ENCODE measurements at regions not wholly inside any gene's neighbourhood (a gene's known extent, or its start where the extent isn't known, plus 50 kb on each side); places are given as distances from the start of the nearest gene placed in this dataset.
"Not testable (repeated sequence)": the region's sequence is repeated elsewhere in the genome, so short reads cannot be mapped to it uniquely, and the experiment has no call there.

DNA sequence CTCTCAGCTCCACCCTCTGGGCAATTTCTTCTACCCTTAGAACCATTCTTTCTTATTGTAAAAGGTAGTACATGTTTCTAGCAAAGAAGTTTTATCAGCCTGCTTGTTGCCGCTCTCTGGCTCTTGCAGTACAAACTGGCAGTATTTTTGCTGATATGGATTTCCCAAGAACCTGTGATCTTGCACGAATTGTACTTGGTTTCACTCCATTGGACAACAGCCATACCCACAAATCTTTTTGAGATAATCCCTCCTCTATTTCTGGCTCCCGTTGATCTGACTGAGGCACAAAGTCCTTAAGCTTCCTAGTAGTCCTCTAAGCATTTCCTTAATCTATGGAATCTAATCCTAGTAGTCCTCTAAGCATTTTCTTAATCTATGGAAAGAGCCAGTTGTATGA is 487.0 kb upstream of the PTCHD4 start:
- Histone ChIP-seq H3K4me1 (ENCODE audit: control insufficient read depth, insufficient read depth, low read length) (no peaks in the 10 kb centered on the region), H3K27me3 (ENCODE audit: control insufficient read depth in 1 of 2, insufficient read depth in 2 of 2, low read length in 2 of 2) (no peaks in the 10 kb centered on the region), H3K27ac (ENCODE audit: low read length) (no peak overlapping the region), H3K9ac (ENCODE audit: low read length in 2 of 2) (no peak overlapping the region), H3K9me3 (ENCODE audit: control insufficient read depth in 2 of 2, low read length in 2 of 2) (no peaks in the 10 kb centered on the region), H3K36me3 (ENCODE audit: control insufficient read depth in 2 of 2, insufficient read depth in 2 of 2, low read length in 2 of 2) (no peaks in the 10 kb centered on the region), H3K4me3 (ENCODE audit: low read length in 2 of 2) (no peak overlapping the region)

- Histone ChIP-seq H3K9ac (ENCODE audit: low read length in 2 of 2) (no peak overlapping the region), H3K4me3 (ENCODE audit: low read length in 2 of 2) (no peak overlapping the region), H3K36me3 (ENCODE audit: control insufficient read depth in 2 of 2, insufficient read depth in 2 of 2, low read length in 2 of 2) (no peaks in the 10 kb centered on the region)
Measured at GRCh38 chr6:48596830-48597229, 485.8 kb upstream of the PTCHD4 start.

GRCh38 chr6:48591158-48591557 is 480.2 kb upstream of the PTCHD4 start:
- not testable (repeated sequence) for H3K27ac ChIP-seq (ENCODE audit: low read length); H3K27me3 ChIP-seq (ENCODE audit: control insufficient read depth in 1 of 2, insufficient read depth in 2 of 2, low read length in 2 of 2); H3K4me3 ChIP-seq (ENCODE audit: low read length in 2 of 2); H3K4me1 ChIP-seq (ENCODE audit: control insufficient read depth, insufficient read depth, low read length); H3K9ac ChIP-seq (ENCODE audit: low read length in 2 of 2); H3K9me3 ChIP-seq (ENCODE audit: control insufficient read depth in 2 of 2, low read length in 2 of 2); H3K36me3 ChIP-seq (ENCODE audit: control insufficient read depth in 2 of 2, insufficient read depth in 2 of 2, low read length in 2 of 2)

More at GRCh38 chr6:48596830-48597229, 485.8 kb upstream of the PTCHD4 start:
- no peaks in the 10 kb centered on the region for H3K27me3 ChIP-seq (ENCODE audit: control insufficient read depth in 1 of 2, insufficient read depth in 2 of 2, low read length in 2 of 2)
- no peaks in the 10 kb centered on the region for H3K9me3 ChIP-seq (ENCODE audit: control insufficient read depth in 2 of 2, low read length in 2 of 2)
- no peak overlapping the region for H3K27ac ChIP-seq (ENCODE audit: low read length)
- H3K4me1 ChIP-seq (ENCODE audit: control insufficient read depth, insufficient read depth, low read length), result no peaks in the 10 kb centered on the region

DNA sequence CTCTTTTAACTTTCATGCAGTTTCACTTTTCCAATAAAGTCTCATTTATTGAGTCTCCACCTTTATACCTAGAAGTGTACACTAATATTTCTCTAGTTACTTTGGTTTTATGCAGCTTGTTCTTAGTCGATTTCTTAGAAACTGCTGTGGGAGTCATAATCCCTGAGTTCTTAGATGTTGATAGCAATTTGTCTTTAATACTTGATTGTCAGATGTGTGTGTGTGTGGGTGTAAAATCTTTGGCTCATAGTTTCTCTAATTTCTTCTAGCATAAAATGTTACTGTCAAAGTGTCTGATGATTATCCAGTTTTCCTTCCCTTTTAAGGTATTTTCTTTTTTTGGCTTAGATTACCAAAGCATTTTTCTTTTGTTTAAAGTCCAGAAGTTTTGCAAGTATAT is 473.8 kb upstream of the PTCHD4 start:
- no peak overlapping the region for H3K4me3 ChIP-seq (ENCODE audit: low read length in 2 of 2)
- no peak overlapping the region for H3K9ac ChIP-seq (ENCODE audit: low read length in 2 of 2)
- no peak overlapping the region for H3K27ac ChIP-seq (ENCODE audit: low read length)
- no peaks in the 10 kb centered on the region for H3K36me3 ChIP-seq (ENCODE audit: control insufficient read depth in 2 of 2, insufficient read depth in 2 of 2, low read length in 2 of 2)
- H3K9me3 ChIP-seq (ENCODE audit: control insufficient read depth in 2 of 2, low read length in 2 of 2), result no peaks in the 10 kb centered on the region
- no peaks in the 10 kb centered on the region for H3K27me3 ChIP-seq (ENCODE audit: control insufficient read depth in 1 of 2, insufficient read depth in 2 of 2, low read length in 2 of 2)
- no peaks in the 10 kb centered on the region for H3K4me1 ChIP-seq (ENCODE audit: control insufficient read depth, insufficient read depth, low read length)

- no peak overlapping the region for H3K27ac ChIP-seq (ENCODE audit: low read length)
- no peak overlapping the region for H3K4me3 ChIP-seq (ENCODE audit: low read length in 2 of 2)
- no peaks in the 10 kb centered on the region for H3K36me3 ChIP-seq (ENCODE audit: control insufficient read depth in 2 of 2, insufficient read depth in 2 of 2, low read length in 2 of 2)
- H3K9me3 ChIP-seq (ENCODE audit: control insufficient read depth in 2 of 2, low read length in 2 of 2), result no peaks in the 10 kb centered on the region
- H3K9ac ChIP-seq (ENCODE audit: low read length in 2 of 2), result no peak overlapping the region
- no peaks in the 10 kb centered on the region for H3K4me1 ChIP-seq (ENCODE audit: control insufficient read depth, insufficient read depth, low read length)
- no peaks in the 10 kb centered on the region for H3K27me3 ChIP-seq (ENCODE audit: control insufficient read depth in 1 of 2, insufficient read depth in 2 of 2, low read length in 2 of 2)
Measured at GRCh38 chr6:48570656-48571055, 459.7 kb upstream of the PTCHD4 start.

DNA sequence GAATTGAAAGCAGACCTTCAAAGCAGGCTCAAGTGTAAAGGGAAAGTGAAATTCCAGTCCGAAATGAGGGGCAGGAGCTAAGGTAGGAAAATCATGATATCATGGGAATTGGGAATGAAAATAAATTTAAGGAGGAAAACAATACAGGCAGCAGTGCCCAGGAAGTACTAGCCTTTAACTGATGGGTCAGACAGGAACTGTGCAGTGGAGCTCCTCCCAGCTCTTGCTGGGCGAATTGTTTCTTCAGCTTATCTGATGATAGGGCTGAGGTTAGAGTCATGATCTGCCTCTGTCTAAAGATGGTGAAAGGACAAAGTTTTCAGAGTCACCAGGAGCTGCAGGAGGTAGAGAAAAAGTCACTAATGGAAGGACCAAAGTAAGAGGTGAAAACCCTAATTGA is 457.9 kb upstream of the PTCHD4 start:
- Histone ChIP-seq H3K4me3 (ENCODE audit: low read length in 2 of 2) (no peak overlapping the region), H3K27ac (ENCODE audit: low read length) (no peak overlapping the region), H3K27me3 (ENCODE audit: control insufficient read depth in 1 of 2, insufficient read depth in 2 of 2, low read length in 2 of 2) (no peaks in the 10 kb centered on the region), H3K4me1 (ENCODE audit: control insufficient read depth, insufficient read depth, low read length) (no peaks in the 10 kb centered on the region), H3K36me3 (ENCODE audit: control insufficient read depth in 2 of 2, insufficient read depth in 2 of 2, low read length in 2 of 2) (no peaks in the 10 kb centered on the region), H3K9ac (ENCODE audit: low read length in 2 of 2) (no peak overlapping the region), H3K9me3 (ENCODE audit: control insufficient read depth in 2 of 2, low read length in 2 of 2) (no peaks in the 10 kb centered on the region)

- H3K9me3 ChIP-seq (ENCODE audit: control insufficient read depth in 2 of 2, low read length in 2 of 2), result no peaks in the 10 kb centered on the region
- H3K9ac ChIP-seq (ENCODE audit: low read length in 2 of 2), result no peak overlapping the region
- no peak overlapping the region for H3K4me3 ChIP-seq (ENCODE audit: low read length in 2 of 2)
- no peaks in the 10 kb centered on the region for H3K4me1 ChIP-seq (ENCODE audit: control insufficient read depth, insufficient read depth, low read length)
- no peak overlapping the region for H3K27ac ChIP-seq (ENCODE audit: low read length)
- no peaks in the 10 kb centered on the region for H3K27me3 ChIP-seq (ENCODE audit: control insufficient read depth in 1 of 2, insufficient read depth in 2 of 2, low read length in 2 of 2)
- H3K36me3 ChIP-seq (ENCODE audit: control insufficient read depth in 2 of 2, insufficient read depth in 2 of 2, low read length in 2 of 2), result no peaks in the 10 kb centered on the region
Measured at GRCh38 chr6:48567016-48567415, 456.0 kb upstream of the PTCHD4 start.

GRCh38 chr6:48564036-48564820 is 453.2 kb upstream of the PTCHD4 start:
- Histone ChIP-seq H3K9me3 (ENCODE audit: control insufficient read depth in 2 of 2, low read length in 2 of 2) (no peaks in the 10 kb centered on the region), H3K27ac (ENCODE audit: low read length) (no peak overlapping the region), H3K36me3 (ENCODE audit: control insufficient read depth in 2 of 2, insufficient read depth in 2 of 2, low read length in 2 of 2) (no peaks in the 10 kb centered on the region), H3K27me3 (ENCODE audit: control insufficient read depth in 1 of 2, insufficient read depth in 2 of 2, low read length in 2 of 2) (no peaks in the 10 kb centered on the region), H3K4me3 (ENCODE audit: low read length in 2 of 2) (no peak overlapping the region), H3K9ac (ENCODE audit: low read length in 2 of 2) (no peak overlapping the region), H3K4me1 (ENCODE audit: control insufficient read depth, insufficient read depth, low read length) (no peaks in the 10 kb centered on the region)

DNA sequence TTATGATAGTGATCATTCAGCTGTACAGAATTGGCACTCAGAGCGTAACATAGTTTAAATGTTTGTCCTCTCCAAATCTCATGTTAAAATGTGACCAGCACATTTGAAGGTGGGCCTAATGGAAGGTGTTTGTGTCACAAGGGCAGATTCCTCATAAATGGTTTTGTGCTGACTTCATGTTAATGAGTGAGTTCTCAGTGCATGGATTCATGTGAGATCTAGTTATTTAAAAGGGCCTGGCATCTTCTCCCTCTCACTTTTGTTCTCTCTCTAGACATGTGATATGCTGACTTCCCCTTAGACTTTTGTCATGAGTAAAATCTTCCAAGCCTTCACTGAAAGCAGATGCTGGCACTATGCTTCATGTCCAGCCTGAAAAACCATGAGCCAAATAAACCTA is 452.4 kb upstream of the PTCHD4 start:
- H3K4me1 ChIP-seq (ENCODE audit: control insufficient read depth, insufficient read depth, low read length), result no peaks in the 10 kb centered on the region
- H3K27ac ChIP-seq (ENCODE audit: low read length), result no peak overlapping the region
- H3K9me3 ChIP-seq (ENCODE audit: control insufficient read depth in 2 of 2, low read length in 2 of 2), result no peaks in the 10 kb centered on the region
- H3K27me3 ChIP-seq (ENCODE audit: control insufficient read depth in 1 of 2, insufficient read depth in 2 of 2, low read length in 2 of 2), result no peaks in the 10 kb centered on the region
- no peak overlapping the region for H3K4me3 ChIP-seq (ENCODE audit: low read length in 2 of 2)
- no peaks in the 10 kb centered on the region for H3K36me3 ChIP-seq (ENCODE audit: control insufficient read depth in 2 of 2, insufficient read depth in 2 of 2, low read length in 2 of 2)
- H3K9ac ChIP-seq (ENCODE audit: low read length in 2 of 2), result no peak overlapping the region

DNA sequence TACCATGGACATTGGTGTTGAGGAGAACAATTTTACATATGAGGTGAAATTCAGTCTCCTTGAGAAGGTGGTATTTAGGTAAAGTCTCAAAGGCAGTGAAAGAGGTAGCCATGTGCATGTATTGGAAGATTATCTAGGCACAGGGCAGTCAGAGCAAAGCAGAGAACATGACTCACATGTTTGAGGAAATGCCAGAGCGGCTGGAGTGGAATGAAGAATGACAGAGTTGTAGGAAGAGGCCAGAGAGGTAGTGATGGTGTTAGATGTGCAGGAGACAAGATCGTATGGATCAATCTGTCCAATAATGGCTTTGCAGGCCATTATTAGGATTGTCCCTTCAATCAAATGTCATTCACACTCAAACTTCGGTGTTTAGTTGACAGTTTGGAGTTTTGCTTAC is 449.4 kb upstream of the PTCHD4 start:
- no peak overlapping the region for H3K9ac ChIP-seq (ENCODE audit: low read length in 2 of 2)
- no peak overlapping the region for H3K4me3 ChIP-seq (ENCODE audit: low read length in 2 of 2)
- H3K9me3 ChIP-seq (ENCODE audit: control insufficient read depth in 2 of 2, low read length in 2 of 2), result no peaks in the 10 kb centered on the region
- H3K27ac ChIP-seq (ENCODE audit: low read length), result no peak overlapping the region
- no peaks in the 10 kb centered on the region for H3K4me1 ChIP-seq (ENCODE audit: control insufficient read depth, insufficient read depth, low read length)
- no peaks in the 10 kb centered on the region for H3K27me3 ChIP-seq (ENCODE audit: control insufficient read depth in 1 of 2, insufficient read depth in 2 of 2, low read length in 2 of 2)
- no peaks in the 10 kb centered on the region for H3K36me3 ChIP-seq (ENCODE audit: control insufficient read depth in 2 of 2, insufficient read depth in 2 of 2, low read length in 2 of 2)

DNA sequence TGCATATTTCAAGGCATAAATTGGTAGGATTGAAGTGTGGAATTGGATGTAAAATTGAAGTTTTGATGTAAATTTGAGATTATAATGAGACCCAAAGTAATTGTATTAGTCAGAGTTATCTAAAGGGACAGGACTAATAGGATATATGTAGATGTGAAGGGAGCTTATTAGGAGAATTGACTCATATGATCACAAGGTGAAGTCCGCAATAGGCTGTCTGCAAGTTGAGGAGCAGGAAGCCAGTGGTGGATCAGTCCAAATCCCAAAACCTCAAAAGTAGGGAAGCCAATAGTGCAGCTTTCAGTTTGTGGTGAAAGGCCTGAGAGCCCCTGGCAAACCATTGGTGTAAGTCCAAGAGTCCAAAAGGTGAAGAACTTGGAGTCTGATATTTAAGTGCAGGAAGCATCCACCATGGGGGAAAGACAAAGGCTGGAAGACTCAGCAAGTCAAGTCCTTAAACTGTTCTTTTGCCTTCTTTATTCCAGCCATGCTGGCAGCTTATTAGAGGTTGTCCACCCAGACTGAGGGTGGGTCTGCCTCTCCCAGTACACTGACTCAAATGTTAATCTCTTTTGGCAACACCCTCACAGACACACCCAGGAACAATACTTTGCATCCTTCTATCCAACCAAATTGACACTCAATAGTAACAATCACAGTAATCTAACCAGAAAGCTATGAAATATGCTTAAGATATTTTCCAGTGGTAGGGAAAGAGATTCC is 442.6 kb upstream of the PTCHD4 start:
- Histone ChIP-seq H3K9me3 (ENCODE audit: control insufficient read depth in 2 of 2, low read length in 2 of 2) (no peaks in the 10 kb centered on the region), H3K4me1 (ENCODE audit: control insufficient read depth, insufficient read depth, low read length) (no peaks in the 10 kb centered on the region), H3K4me3 (ENCODE audit: low read length in 2 of 2) (no peak overlapping the region), H3K9ac (ENCODE audit: low read length in 2 of 2) (no peak overlapping the region), H3K27ac (ENCODE audit: low read length) (no peak overlapping the region), H3K27me3 (ENCODE audit: control insufficient read depth in 1 of 2, insufficient read depth in 2 of 2, low read length in 2 of 2) (no peaks in the 10 kb centered on the region), H3K36me3 (ENCODE audit: control insufficient read depth in 2 of 2, insufficient read depth in 2 of 2, low read length in 2 of 2) (no peaks in the 10 kb centered on the region)
